Neural progenitor cell (in vitro differentiated cells): ENCODE measurements at regions not wholly inside any gene's neighbourhood (a gene's known extent, or its start where the extent isn't known, plus 50 kb on each side); places are given as distances from the start of the nearest gene placed in this dataset.

ENCODE experiments used
- DNase-seq: peaks from one replicate; pipeline ENCODE4 v3.0.0-alpha.2; 2016; ENCODE audit warnings: low spot score
- H2AFZ ChIP-seq: fragments of 200-600 bp; sonication (generic); replicated peaks from 2 replicates; pipeline ENCODE4 v1.6.1; 2016; ENCODE audit warnings: antibody characterized with exemption
- H3F3A ChIP-seq: fragments of 200-600 bp; sonication (generic); 2 replicates; pipeline ENCODE4 v1.6.1; 2016; ENCODE audit warnings: antibody characterized with exemption, low read depth
- H3K27ac ChIP-seq: fragments of 200-600 bp; sonication (generic); 2 replicates; pipeline ENCODE4 v1.5.1; 2016; ENCODE audit warnings: mild to moderate bottlenecking
- H3K27me3 ChIP-seq: fragments of 200-600 bp; sonication (generic); 2 replicates; pipeline ENCODE4 v1.6.1; 2016; ENCODE audit warnings: mild to moderate bottlenecking, moderate library complexity
- H3K36me3 ChIP-seq: fragments of 200-600 bp; sonication (generic); 2 replicates; pipeline ENCODE4 v1.5.1; 2016
- H3K4me1 ChIP-seq: fragments of 200-600 bp; sonication (generic); 2 replicates; pipeline ENCODE4 v1.6.1; 2016; ENCODE audit warnings: mixed run types
- H3K4me2 ChIP-seq: fragments of 200-600 bp; sonication (generic); 2 replicates; pipeline ENCODE4 v1.6.1; 2016
- H3K4me3 ChIP-seq: fragments of 200-600 bp; sonication (generic); 2 replicates; pipeline ENCODE4 v1.5.1; 2016
- H3K79me2 ChIP-seq: fragments of 200-600 bp; sonication (generic); 2 replicates; pipeline ENCODE4 v1.6.1; 2016; ENCODE audit warnings: low read depth
- H3K9ac ChIP-seq: fragments of 200-600 bp; sonication (generic); 2 replicates; pipeline ENCODE4 v1.6.1; 2016
- H3K9me3 ChIP-seq: fragments of 200-600 bp; sonication (generic); 2 replicates; pipeline ENCODE4 v1.5.1; 2016; ENCODE audit warnings: low read depth
- H4K20me1 ChIP-seq: fragments of 200-600 bp; sonication (generic); 2 replicates; pipeline ENCODE4 v1.6.1; 2016; ENCODE audit warnings: low read depth
- H3K27ac Mint-ChIP-seq: 3 replicates; pipeline ENCODE4 v1.8.0; 2021; ENCODE audit warnings: mixed read lengths
- H3K27me3 Mint-ChIP-seq: 2 replicates; pipeline ENCODE4 v1.8.0; 2022; ENCODE audit warnings: low read depth, mild to moderate bottlenecking, inconsistent platforms, moderate library complexity, mixed read lengths; ENCODE audit not compliant: insufficient read depth
- H3K36me3 Mint-ChIP-seq: 3 replicates; pipeline ENCODE4 v1.8.0; 2021; ENCODE audit warnings: mixed read lengths
- H3K4me1 Mint-ChIP-seq: 3 replicates; pipeline ENCODE4 v1.8.0; 2021; ENCODE audit warnings: mixed read lengths
- H3K4me3 Mint-ChIP-seq: 3 replicates; pipeline ENCODE4 v1.8.0; 2021; ENCODE audit warnings: mild to moderate bottlenecking, moderate library complexity, mixed read lengths
- H3K9me3 Mint-ChIP-seq: 3 replicates; pipeline ENCODE4 v1.8.0; 2020; ENCODE audit warnings: mixed read lengths
- CTCF ChIP-seq: fragments of 200-600 bp; sonication (generic); IDR thresholded peaks from 2 replicates; pipeline ENCODE4 v1.5.1; 2017; ENCODE audit warnings: antibody characterized with exemption, mild to moderate bottlenecking
- EZH2 ChIP-seq: fragments of 200-600 bp; sonication (generic); IDR thresholded peaks from 2 replicates; pipeline ENCODE4 v1.6.1; 2017; ENCODE audit warnings: antibody characterized with exemption, mild to moderate bottlenecking, moderate library complexity
- EZH2phosphoT487 ChIP-seq: fragments of 200-600 bp; sonication (generic); IDR thresholded peaks from 2 replicates; pipeline ENCODE4 v1.6.1; 2017; ENCODE audit warnings: antibody characterized with exemption

- H3K27ac ChIP-seq: no peak overlapping the region
- TF ChIP-seq CTCF (no peak), EZH2phosphoT487 (no peak), EZH2 (no peak)
- Mint-ChIP-seq H3K27me3 (peaks cover 2% of the 10 kb centered on the region), H3K27ac (no peak overlapping the region), H3K4me1 (peaks cover 8% of the 10 kb centered on the region), H3K9me3 (no peaks in the 10 kb centered on the region), H3K36me3 (no peaks in the 10 kb centered on the region), H3K4me3 (no peak overlapping the region)
- H3K9me3 ChIP-seq: no peaks in the 10 kb centered on the region
- H3K4me2 ChIP-seq: no peak overlapping the region
- no peak overlapping the region for H3K4me3 ChIP-seq
- DNase-seq: no peak
- no peak overlapping the region for H3K9ac ChIP-seq
- peaks cover 6% of the 10 kb centered on the region for H3K4me1 ChIP-seq
- no peaks in the 10 kb centered on the region for H3F3A ChIP-seq
- H3K79me2 ChIP-seq: no peaks in the 10 kb centered on the region
- no peaks in the 10 kb centered on the region for H3K27me3 ChIP-seq
- no peak overlapping the region for H2AFZ ChIP-seq
- H4K20me1 ChIP-seq: no peaks in the 10 kb centered on the region
- no peaks in the 10 kb centered on the region for H3K36me3 ChIP-seq
Measured at GRCh38 chr4:11337287-11337686, 91.4 kb downstream of the HS3ST1 start.

GRCh38 chr4:11336435-11336834, 92.3 kb downstream of the HS3ST1 start:
- Histone ChIP-seq H3F3A (no peaks in the 10 kb centered on the region), H3K36me3 (no peaks in the 10 kb centered on the region), H3K9ac (no peak overlapping the region), H3K9me3 (no peaks in the 10 kb centered on the region), H3K79me2 (no peaks in the 10 kb centered on the region), H3K27ac (no peak overlapping the region), H3K4me3 (no peak overlapping the region), H4K20me1 (no peaks in the 10 kb centered on the region), H3K4me2 (no peak overlapping the region), H3K4me1 (peaks cover 6% of the 10 kb centered on the region), H2AFZ (no peak overlapping the region), H3K27me3 (no peaks in the 10 kb centered on the region)
- TF ChIP-seq EZH2: no peak
- no peak for TF ChIP-seq EZH2phosphoT487
- TF ChIP-seq CTCF: no peak
- H3K4me3 Mint-ChIP-seq: no peak overlapping the region
- DNase-seq: no peak
- no peak overlapping the region for H3K27ac Mint-ChIP-seq
- no peaks in the 10 kb centered on the region for H3K36me3 Mint-ChIP-seq
- no peaks in the 10 kb centered on the region for H3K9me3 Mint-ChIP-seq
- H3K4me1 Mint-ChIP-seq: peaks cover 8% of the 10 kb centered on the region
- H3K27me3 Mint-ChIP-seq: peaks cover 2% of the 10 kb centered on the region

- H3K4me1 Mint-ChIP-seq: no peaks in the 10 kb centered on the region
- Histone ChIP-seq H3K27me3 (no peaks in the 10 kb centered on the region), H3K27ac (no peak overlapping the region), H3K79me2 (no peaks in the 10 kb centered on the region), H3K4me1 (peaks cover 6% of the 10 kb centered on the region), H2AFZ (no peak overlapping the region), H3F3A (no peaks in the 10 kb centered on the region), H3K4me2 (peak overlapping the region; percentile 23), H3K36me3 (no peaks in the 10 kb centered on the region), H4K20me1 (no peaks in the 10 kb centered on the region), H3K9me3 (no peaks in the 10 kb centered on the region), H3K9ac (no peak overlapping the region), H3K4me3 (no peak overlapping the region)
- no peak overlapping the region for H3K27ac Mint-ChIP-seq
- no peaks in the 10 kb centered on the region for H3K9me3 Mint-ChIP-seq
- no peak for TF ChIP-seq EZH2phosphoT487
- no peak for TF ChIP-seq EZH2
- no peak for TF ChIP-seq CTCF
- no peak for DNase-seq
- no peaks in the 10 kb centered on the region for H3K36me3 Mint-ChIP-seq
- no peak overlapping the region for H3K4me3 Mint-ChIP-seq
- peaks cover 2% of the 10 kb centered on the region for H3K27me3 Mint-ChIP-seq
Measured at GRCh38 chr4:11334887-11335286, 93.8 kb downstream of the HS3ST1 start.

- Histone ChIP-seq H3K4me3 (no peak overlapping the region), H3K27ac (no peak overlapping the region), H3K9ac (no peak overlapping the region), H3F3A (no peaks in the 10 kb centered on the region), H4K20me1 (no peaks in the 10 kb centered on the region), H3K27me3 (no peaks in the 10 kb centered on the region), H3K4me1 (no peaks in the 10 kb centered on the region), H3K36me3 (no peaks in the 10 kb centered on the region), H3K9me3 (no peaks in the 10 kb centered on the region), H3K4me2 (no peak overlapping the region), H2AFZ (no peak overlapping the region), H3K79me2 (no peaks in the 10 kb centered on the region)
- no peaks in the 10 kb centered on the region for H3K27me3 Mint-ChIP-seq
- no peak for TF ChIP-seq EZH2phosphoT487
- TF ChIP-seq CTCF: no peak
- TF ChIP-seq EZH2: no peak
- H3K4me3 Mint-ChIP-seq: no peak overlapping the region
- no peaks in the 10 kb centered on the region for H3K36me3 Mint-ChIP-seq
- H3K4me1 Mint-ChIP-seq: no peaks in the 10 kb centered on the region
- no peak for DNase-seq
- H3K9me3 Mint-ChIP-seq: peaks cover 17% of the 10 kb centered on the region
- no peak overlapping the region for H3K27ac Mint-ChIP-seq
Measured at GRCh38 chr4:11328401-11328800, 100.3 kb downstream of the HS3ST1 start.
